GM18505 (cell line): ENCODE measurements at regions not wholly inside any gene's neighbourhood (a gene's known extent, or its start where the extent isn't known, plus 50 kb on each side); places are given as distances from the start of the nearest gene placed in this dataset.

Source experiments
- ATAC-seq: cut with Tn5 transposase; IDR thresholded peaks from one replicate; pipeline ENCODE4 v1.9.1; 2021; ENCODE audit not compliant: unreplicated experiment
- POLR2A ChIP-seq: IDR thresholded peaks from 4 replicates; pipeline ENCODE4 v1.6.1; 2011; ENCODE audit warnings: borderline replicate concordance; ENCODE audit not compliant: insufficient read depth, insufficient read length; ENCODE audit errors: extremely low read depth

DNA sequence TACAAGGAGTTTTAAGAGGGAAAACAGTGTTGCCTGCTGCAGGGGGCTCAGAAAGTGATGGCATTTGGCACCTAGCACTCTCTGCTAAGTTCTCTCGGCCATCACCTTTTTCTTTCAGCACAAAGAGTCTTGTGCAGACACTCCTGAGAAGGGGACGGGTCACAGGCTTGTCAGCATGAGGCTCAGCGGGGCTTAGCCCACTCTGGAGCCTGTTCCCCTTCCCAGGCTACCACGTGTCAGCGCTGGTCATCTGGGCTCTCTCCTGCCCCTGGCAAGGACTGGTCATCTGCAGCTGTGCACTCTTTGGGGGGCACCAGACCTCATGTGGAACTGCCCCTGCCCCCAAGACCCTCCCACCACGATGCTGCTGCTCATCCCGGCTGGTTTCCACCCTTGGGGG is 152.1 kb upstream of the MKI67 start:
- ATAC-seq: no peak
- no peak for TF ChIP-seq POLR2A

DNA sequence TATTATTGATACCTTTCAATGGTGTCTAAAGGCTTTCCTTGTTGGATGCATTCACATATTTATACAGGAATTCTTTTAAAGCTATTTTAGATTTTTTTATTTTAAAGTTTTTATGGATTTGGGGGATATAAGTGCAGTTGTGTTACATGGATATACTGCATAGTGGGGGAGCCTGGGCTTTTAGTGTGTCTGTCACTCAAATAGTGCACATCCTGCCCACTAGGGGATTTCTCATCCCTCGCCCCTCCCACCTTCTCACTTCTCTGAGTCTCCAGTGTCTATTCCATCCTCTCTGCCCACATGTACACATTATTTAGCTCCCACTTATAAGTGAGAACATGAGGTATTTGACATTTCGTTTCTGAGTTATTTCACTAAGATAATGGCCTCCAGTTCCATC is 154.0 kb upstream of the MKI67 start:
- ATAC-seq: no peak

GRCh38 chr10:128281343-128281742 is 155.1 kb upstream of the MKI67 start:
- ATAC-seq: no peak
- TF ChIP-seq POLR2A: no peak

More for the DNA sequence above, 154.0 kb upstream of the MKI67 start:
- TF ChIP-seq POLR2A: no peak

- no peak for ATAC-seq
- no peak for TF ChIP-seq POLR2A
Measured at GRCh38 chr10:128281861-128282260, 155.6 kb upstream of the MKI67 start.

DNA sequence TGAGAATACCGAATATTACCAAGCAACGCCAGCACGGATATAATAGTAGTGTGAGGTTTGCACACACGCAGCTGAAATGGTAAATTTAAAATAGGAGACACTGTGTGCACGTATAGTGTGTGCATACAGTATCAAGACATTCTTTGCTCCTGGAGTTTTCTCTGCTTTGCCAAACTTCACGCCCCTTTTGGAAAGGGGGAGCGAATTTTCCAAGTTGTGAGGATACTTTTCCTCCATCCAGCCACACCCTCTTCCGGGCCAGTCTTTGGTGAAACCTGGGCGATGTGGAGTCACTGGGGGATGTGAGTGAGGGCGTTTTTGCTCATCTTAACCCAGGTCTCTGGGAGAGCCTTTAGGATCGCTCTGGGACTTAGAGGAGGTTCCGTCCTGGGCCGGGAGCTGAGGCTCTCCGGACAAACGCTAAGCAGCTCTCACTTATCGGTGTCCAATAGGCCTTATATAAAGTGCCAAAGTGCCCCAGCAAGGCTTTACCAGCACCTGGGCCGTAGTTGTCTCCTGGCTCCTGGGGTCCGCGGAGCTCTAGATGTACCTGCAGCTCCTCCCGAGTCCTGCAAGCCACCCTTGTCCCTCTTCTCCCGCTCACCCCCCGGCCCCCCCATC is 160.0 kb upstream of the MKI67 start:
- no peak for ATAC-seq
- TF ChIP-seq POLR2A: no peak

DNA sequence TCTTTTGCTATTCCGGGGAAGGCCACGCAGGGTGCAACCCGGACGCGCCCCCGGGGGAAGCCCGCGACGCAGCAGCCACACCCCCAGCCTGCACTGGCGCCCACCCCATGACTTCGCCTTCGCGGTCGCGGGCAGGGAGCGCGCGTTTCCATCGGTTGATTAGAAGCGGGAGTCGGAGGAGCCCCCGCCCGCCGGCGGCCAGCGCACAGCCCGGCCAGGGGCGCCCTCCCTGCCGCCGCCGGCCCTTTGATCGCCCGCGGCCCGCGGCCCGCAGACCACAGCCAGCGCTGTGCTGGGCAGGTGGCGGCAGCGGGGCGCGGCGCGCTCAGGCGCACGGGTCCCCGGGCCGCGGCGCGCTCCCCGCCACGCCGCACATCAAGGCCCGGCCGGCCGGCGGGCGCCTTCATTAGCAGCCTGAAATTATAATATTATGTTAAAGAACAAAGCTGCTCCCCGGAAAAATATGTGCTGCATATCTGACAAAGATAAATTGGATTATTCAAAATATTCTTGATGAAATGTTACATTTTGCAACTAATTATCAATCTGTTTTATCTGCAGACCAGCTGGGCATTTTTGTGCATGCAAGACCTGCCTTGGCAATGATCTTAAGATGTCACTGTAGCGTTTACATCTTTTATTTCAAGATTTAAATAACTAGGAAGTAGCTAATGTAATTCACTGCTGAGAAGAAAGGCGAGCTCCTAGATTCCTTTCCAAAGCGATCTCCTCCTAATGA is 160.7 kb upstream of the MKI67 start:
- TF ChIP-seq POLR2A: no peak
- no peak for ATAC-seq

DNA sequence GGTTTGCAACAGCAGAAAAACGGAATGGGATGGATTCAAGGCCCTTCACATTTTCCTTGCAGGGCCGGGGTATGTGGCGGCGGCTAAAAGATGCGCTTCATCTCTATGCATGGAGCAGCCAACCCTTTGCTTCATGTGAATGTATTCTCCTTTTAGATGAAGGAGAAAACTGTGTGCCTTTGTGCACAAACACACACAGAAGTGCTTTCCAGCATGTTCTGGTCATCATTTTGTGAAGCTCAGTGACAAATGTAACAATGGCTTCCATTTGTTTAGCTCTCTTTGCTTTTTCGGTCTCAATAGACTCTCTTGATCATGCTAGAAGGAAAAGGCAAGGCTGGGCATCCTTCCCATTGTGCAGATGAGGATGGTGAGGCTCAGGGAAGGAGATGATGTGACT is 161.7 kb upstream of the MKI67 start:
- no peak for ATAC-seq
- TF ChIP-seq POLR2A: no peak

DNA sequence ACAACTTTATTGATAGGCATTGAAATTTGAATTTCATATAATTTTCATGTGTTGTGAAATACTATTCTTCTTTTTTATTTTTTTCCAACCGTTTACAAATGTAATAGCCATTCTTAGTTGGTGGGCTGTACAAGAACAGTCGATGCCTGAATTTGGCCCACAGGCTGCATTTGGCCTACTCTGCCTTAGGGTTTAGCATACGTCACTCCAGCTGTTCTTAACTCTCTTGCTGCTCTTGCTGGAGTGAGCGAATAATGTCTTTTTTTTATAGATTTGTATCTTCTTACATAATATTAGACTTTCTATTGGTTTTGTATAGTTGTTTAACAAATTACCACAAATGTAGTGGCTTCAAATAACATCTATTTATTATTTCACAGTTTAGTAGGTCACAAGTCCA is 163.4 kb upstream of the MKI67 start:
- no peak for ATAC-seq
- TF ChIP-seq POLR2A: no peak

DNA sequence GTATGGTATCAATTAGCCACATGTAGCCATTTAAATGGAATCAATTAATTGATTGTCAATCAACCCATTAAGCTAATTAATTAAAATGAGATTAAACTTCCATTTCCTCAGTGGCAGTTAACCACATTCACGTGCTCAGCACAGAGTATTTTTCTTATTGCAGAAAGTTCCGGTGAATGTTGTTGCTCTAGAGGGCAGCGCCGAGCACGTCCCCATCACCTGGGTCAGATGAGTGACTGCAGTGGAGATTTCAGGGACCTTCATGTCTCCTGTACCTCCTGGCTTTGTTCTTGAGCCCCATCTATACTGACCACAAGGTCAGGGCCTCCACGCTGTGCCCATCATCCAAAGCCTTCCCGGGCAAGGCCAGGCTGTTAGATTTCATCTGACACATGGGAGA is 168.8 kb upstream of the MKI67 start:
- TF ChIP-seq POLR2A: no peak
- no peak for ATAC-seq

DNA sequence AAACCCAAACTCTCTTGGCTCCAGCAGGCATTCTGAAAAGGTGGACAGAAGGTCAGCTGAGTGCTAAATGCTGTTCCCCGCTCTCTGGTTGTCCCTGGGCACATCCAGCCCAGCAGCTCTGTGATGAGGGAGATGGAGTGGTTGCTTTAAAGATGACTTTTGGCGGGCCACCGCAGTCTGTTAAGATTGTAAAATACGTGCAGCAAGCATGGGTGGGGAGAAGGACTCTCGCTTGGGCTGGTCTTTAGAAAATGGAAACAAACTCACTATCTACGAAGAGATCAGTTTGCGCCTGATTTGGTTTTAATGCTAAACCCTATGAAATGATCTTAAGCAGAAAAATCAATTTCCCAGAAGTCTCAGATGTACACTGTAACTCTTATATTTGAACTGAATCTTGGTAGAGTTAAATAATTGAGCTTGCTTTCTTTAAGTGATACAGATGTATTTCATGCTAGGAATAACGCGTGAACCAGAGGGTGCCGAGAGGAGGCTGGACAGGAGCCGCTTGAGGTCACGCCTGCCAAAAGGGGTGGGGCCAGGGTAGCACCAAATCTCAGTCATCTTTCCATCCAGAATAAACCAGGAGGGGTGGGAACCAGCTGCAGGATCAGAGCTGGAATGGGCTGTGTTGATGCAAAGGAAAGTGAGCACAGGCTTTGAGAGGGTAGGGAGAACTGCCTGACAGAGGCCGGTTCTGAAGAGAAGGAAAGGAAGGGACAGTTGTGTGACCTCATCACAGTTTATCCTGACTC is 170.2 kb upstream of the MKI67 start:
- ATAC-seq: no peak

DNA sequence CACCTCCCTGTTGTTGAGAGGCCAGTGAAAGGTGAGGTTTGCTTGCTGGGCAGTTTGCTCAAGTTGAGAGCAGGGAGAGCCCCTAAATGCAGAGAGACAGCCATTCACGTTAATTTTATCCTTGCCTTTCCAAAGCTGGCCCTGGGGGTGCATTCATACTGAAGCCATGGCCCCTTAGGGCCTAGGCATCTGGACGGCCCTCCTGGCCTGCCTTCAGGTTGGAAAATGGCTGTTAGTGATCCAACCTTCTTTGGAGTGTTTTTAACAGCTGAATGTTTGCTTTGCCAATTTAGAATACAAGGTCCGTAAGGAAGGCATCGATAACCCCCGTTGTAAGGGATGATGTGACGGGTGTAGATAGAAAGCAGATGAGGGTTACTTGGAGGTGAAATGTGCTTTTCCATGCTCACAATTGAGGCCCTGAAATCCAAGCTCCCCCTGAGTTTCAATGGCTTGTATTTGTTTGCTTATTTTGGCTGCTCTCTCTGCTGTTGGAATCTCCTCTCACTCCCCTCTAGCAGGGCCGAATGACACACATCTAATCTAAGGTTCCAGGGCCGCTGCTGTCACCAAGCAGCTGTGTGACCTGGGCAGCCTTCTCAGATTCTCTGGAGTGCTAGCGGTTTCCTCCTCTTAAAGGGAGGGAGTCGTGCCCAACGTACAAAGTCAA is 171.6 kb upstream of the MKI67 start:
- no peak for ATAC-seq
- no peak for TF ChIP-seq POLR2A

More for the DNA sequence above, 170.2 kb upstream of the MKI67 start:
- no peak for TF ChIP-seq POLR2A

GRCh38 chr10:128298587-128298986 is 172.4 kb upstream of the MKI67 start:
- ATAC-seq: no peak
- no peak for TF ChIP-seq POLR2A

DNA sequence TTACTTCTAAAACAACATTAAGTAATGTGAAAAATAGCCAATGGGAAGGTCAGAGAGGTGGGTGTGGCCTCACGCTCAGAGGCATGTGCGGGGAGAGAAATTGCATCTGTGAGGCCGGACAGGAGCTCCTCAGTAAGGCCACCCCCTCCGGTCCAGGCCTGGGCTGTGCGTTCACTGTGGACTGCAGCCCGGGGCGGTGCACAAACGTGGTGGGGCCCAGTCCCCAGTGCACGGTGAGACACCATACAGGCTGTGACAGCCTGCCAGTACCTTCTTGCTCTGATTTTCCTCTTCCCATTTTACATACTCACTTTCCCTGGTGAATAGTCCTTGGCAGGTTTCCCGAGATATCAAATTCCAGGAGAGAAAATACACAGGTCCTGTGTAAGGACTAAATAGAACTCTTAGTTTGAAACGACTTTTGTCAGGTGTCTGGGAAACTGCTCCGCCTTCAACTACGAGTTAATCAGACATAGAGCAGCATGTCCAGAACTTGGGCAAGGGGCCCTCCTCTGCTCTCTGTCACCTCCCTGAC is 174.1 kb upstream of the MKI67 start:
- TF ChIP-seq POLR2A: no peak
- no peak for ATAC-seq
